Esophagus muscularis mucosa (tissue), 4 donors: ENCODE measurements at regions not wholly inside any gene's neighbourhood (a gene's known extent, or its start where the extent isn't known, plus 50 kb on each side); places are given as distances from the start of the nearest gene placed in this dataset.

Experiments used
- CTCF ChIP-seq, 3 experiments: fragments of 200-600 bp in 2 of 3; fragments of 450-650 bp in 1 of 3; sonication (generic) in 2 of 3; IDR thresholded peaks; one replicate each; pipeline ENCODE4 v1.5.1; 2017 to 2019; ENCODE audit warnings: antibody characterized with exemption in 3 of 3, mild to moderate bottlenecking in 2 of 3, moderate library complexity in 1 of 3
- EP300 ChIP-seq: sonication (generic); formaldehyde crosslinking; IDR thresholded peaks from one replicate; pipeline ENCODE4 v1.6.1; 2017; ENCODE audit warnings: antibody characterized with exemption
- POLR2A ChIP-seq: fragments of 450-650 bp; IDR thresholded peaks from one replicate; pipeline ENCODE4 v1.6.1; 2017; ENCODE audit warnings: antibody characterized with exemption, moderate library complexity, mild to moderate bottlenecking, low read depth
- POLR2AphosphoS5 ChIP-seq, 2 donors: sonication (generic); formaldehyde crosslinking; IDR thresholded peaks; one replicate each; pipeline ENCODE4 v1.6.1; 2017; ENCODE audit warnings: antibody characterized with exemption in 2 of 2

- TF ChIP-seq CTCF (IDR thresholded peaks at IDR 0.05): no peak
- TF ChIP-seq POLR2A: no peak
- TF ChIP-seq EP300: no peak
- TF ChIP-seq POLR2AphosphoS5 (IDR thresholded peaks at IDR 0.05): no peak
Observed at GRCh38 chr1:168974117-168974516, 132.4 kb upstream of the ATP1B1 start.
